ENCODE measurements at regions not wholly inside any gene's neighbourhood (a gene's known extent, or its start where the extent isn't known, plus 50 kb on each side); places are given as distances from the start of the nearest gene placed in this dataset.

GRCh38 chr4:130449741-130450140, 1353.8 kb downstream of the C4orf33 start:
- H3K9me3 ChIP-seq (ENCODE audit: control insufficient read depth, low read depth, low read length), result no peaks in the 10 kb centered on the region
- no peaks in the 10 kb centered on the region for H3K9me1 ChIP-seq (ENCODE audit: control insufficient read depth, extremely low read depth, insufficient read depth, low read length)
- H3K27ac ChIP-seq (ENCODE audit: control insufficient read depth, insufficient read depth, low read length), result no peak overlapping the region
- no peaks in the 10 kb centered on the region for H3K36me3 ChIP-seq (ENCODE audit: control insufficient read depth in 2 of 2, extremely low read depth in 1 of 2, insufficient read depth in 2 of 2, low read length in 2 of 2)
- no peak for FAIRE-seq
- H3K27me3 ChIP-seq (ENCODE audit: control insufficient read depth, extremely low read depth, insufficient read depth, low read length), result no peaks in the 10 kb centered on the region
- no peak overlapping the region for H3K9ac ChIP-seq (ENCODE audit: control insufficient read depth, extremely low read depth, insufficient read depth, low read length)
- no peak overlapping the region for H2AFZ ChIP-seq (ENCODE audit: control insufficient read depth, low read length)
- H3K4me3 ChIP-seq (ENCODE audit: control insufficient read depth in 2 of 3, extremely low read depth in 1 of 3, insufficient read depth in 2 of 3, low read depth in 1 of 3, low read length in 3 of 3), result no peak overlapping the region
- H3K4me1 ChIP-seq (ENCODE audit: control insufficient read depth, extremely low read depth, insufficient read depth, low read length), result no peaks in the 10 kb centered on the region
- H3K4me2 ChIP-seq (ENCODE audit: control insufficient read depth, extremely low read depth, insufficient read depth, low read depth, low read length), result no peak overlapping the region
- no peaks in the 10 kb centered on the region for H4K20me1 ChIP-seq (ENCODE audit: control insufficient read depth, extremely low read depth, insufficient read depth, low read length)
- H3K79me2 ChIP-seq (ENCODE audit: control insufficient read depth, insufficient read depth, low read length), result no peaks in the 10 kb centered on the region
- TF ChIP-seq CTCF (optimal IDR thresholded peaks at IDR 0.05 in 1 of 3, IDR thresholded peaks at IDR 0.05 in 1 of 3, conservative IDR thresholded peaks at IDR 0.05 in 1 of 3; ENCODE audit: extremely low read depth in 1 of 3, insufficient read depth in 2 of 3, low read length in 3 of 3) (no peak), EZH2 (IDR thresholded peaks at IDR 0.05; ENCODE audit: low read length) (no peak)
- DNase-seq (ENCODE audit: low read depth, low spot score), result no peak
- dilution Hi-C loops (cut with MboI; ENCODE audit: extremely low pct_ligation_motif_present, low sequenced_read_pairs), result no loop called here

- H3K36me3 ChIP-seq (ENCODE audit: control insufficient read depth in 2 of 2, extremely low read depth in 1 of 2, insufficient read depth in 2 of 2, low read length in 2 of 2), result no peaks in the 10 kb centered on the region
- TF ChIP-seq CTCF (optimal IDR thresholded peaks at IDR 0.05 in 1 of 3, IDR thresholded peaks at IDR 0.05 in 1 of 3, conservative IDR thresholded peaks at IDR 0.05 in 1 of 3; ENCODE audit: extremely low read depth in 1 of 3, insufficient read depth in 2 of 3, low read length in 3 of 3), result no peak
- TF ChIP-seq EZH2 (IDR thresholded peaks at IDR 0.05; ENCODE audit: low read length), result no peak
- H3K9me1 ChIP-seq (ENCODE audit: control insufficient read depth, extremely low read depth, insufficient read depth, low read length), result no peaks in the 10 kb centered on the region
- no peak overlapping the region for H3K27ac ChIP-seq (ENCODE audit: control insufficient read depth, insufficient read depth, low read length)
- no peak overlapping the region for H3K9ac ChIP-seq (ENCODE audit: control insufficient read depth, extremely low read depth, insufficient read depth, low read length)
- H3K4me3 ChIP-seq (ENCODE audit: control insufficient read depth in 2 of 3, extremely low read depth in 1 of 3, insufficient read depth in 2 of 3, low read depth in 1 of 3, low read length in 3 of 3), result no peak overlapping the region
- H3K4me2 ChIP-seq (ENCODE audit: control insufficient read depth, extremely low read depth, insufficient read depth, low read depth, low read length), result no peak overlapping the region
- H2AFZ ChIP-seq (ENCODE audit: control insufficient read depth, low read length), result no peak overlapping the region
- FAIRE-seq (no peak), DNase-seq (ENCODE audit: low read depth, low spot score) (no peak)
- H3K79me2 ChIP-seq (ENCODE audit: control insufficient read depth, insufficient read depth, low read length), result no peaks in the 10 kb centered on the region
- no peaks in the 10 kb centered on the region for H3K4me1 ChIP-seq (ENCODE audit: control insufficient read depth, extremely low read depth, insufficient read depth, low read length)
- no peaks in the 10 kb centered on the region for H4K20me1 ChIP-seq (ENCODE audit: control insufficient read depth, extremely low read depth, insufficient read depth, low read length)
- no peaks in the 10 kb centered on the region for H3K27me3 ChIP-seq (ENCODE audit: control insufficient read depth, extremely low read depth, insufficient read depth, low read length)
- H3K9me3 ChIP-seq (ENCODE audit: control insufficient read depth, low read depth, low read length), result no peaks in the 10 kb centered on the region
- dilution Hi-C loops (cut with MboI; ENCODE audit: extremely low pct_ligation_motif_present, low sequenced_read_pairs), result no loop called here
Measured at GRCh38 chr4:130468340-130468739, 1372.4 kb downstream of the C4orf33 start.
